Smooth muscle cell (in vitro differentiated cells): ENCODE measurements at regions not wholly inside any gene's neighbourhood (a gene's known extent, or its start where the extent isn't known, plus 50 kb on each side); places are given as distances from the start of the nearest gene placed in this dataset.

Experiments
- DNase-seq: peaks from one replicate; lab custom pipeline; 2025; ENCODE audit not compliant: unreplicated experiment; lab: John Stamatoyannopoulos, UW
- H2AFZ ChIP-seq: fragments of 200-600 bp; sonication (generic); 2 replicates; pipeline ENCODE4 v1.6.0; 2016; ENCODE audit warnings: antibody characterized with exemption, low read depth, mild to moderate bottlenecking
- H3F3A ChIP-seq: fragments of 200-600 bp; sonication (generic); 2 replicates; pipeline ENCODE4 v1.6.0; 2017; ENCODE audit warnings: antibody characterized with exemption, low read depth
- H3K27ac ChIP-seq: fragments of 200-600 bp; sonication (generic); 2 replicates; pipeline ENCODE4 v1.5.1; 2016; ENCODE audit warnings: low read depth, mild to moderate bottlenecking
- H3K27me3 ChIP-seq: fragments of 200-600 bp; sonication (generic); 2 replicates; pipeline ENCODE4 v1.6.1; 2016; ENCODE audit warnings: low read depth, mild to moderate bottlenecking
- H3K36me3 ChIP-seq: fragments of 200-600 bp; sonication (generic); 2 replicates; pipeline ENCODE4 v1.5.1; 2016; ENCODE audit warnings: low read depth
- H3K4me1 ChIP-seq: fragments of 200-600 bp; sonication (generic); 2 replicates; pipeline ENCODE4 v1.5.1; 2016; ENCODE audit warnings: low read depth
- H3K4me2 ChIP-seq: fragments of 200-600 bp; sonication (generic); 2 replicates; pipeline ENCODE4 v1.6.0; 2016; ENCODE audit warnings: mild to moderate bottlenecking
- H3K4me3 ChIP-seq: fragments of 200-600 bp; sonication (generic); 2 replicates; pipeline ENCODE4 v1.5.1; 2016; ENCODE audit warnings: mild to moderate bottlenecking
- H3K79me2 ChIP-seq: fragments of 200-600 bp; sonication (generic); 2 replicates; pipeline ENCODE4 v1.6.0; 2016; ENCODE audit warnings: low read depth, mild to moderate bottlenecking
- H3K9ac ChIP-seq: fragments of 200-600 bp; sonication (generic); 2 replicates; pipeline ENCODE4 v1.6.0; 2016; ENCODE audit warnings: low read depth
- H3K9me3 ChIP-seq: fragments of 200-600 bp; sonication (generic); replicated peaks from 2 replicates; pipeline ENCODE4 v1.5.1; 2016; ENCODE audit warnings: low read depth
- H4K20me1 ChIP-seq: fragments of 200-600 bp; sonication (generic); 2 replicates; pipeline ENCODE4 v1.6.0; 2016; ENCODE audit warnings: low read depth
- WGBS: methylation state at CpG from one replicate; pipeline ENCODE4 v1.1.7; 2016; ENCODE audit warnings: low lambda C conversion rate; 5-methylcytosine and 5-hydroxymethylcytosine counted together
- TF ChIP-seq, protein P1 (sequence below): fragments of 200-600 bp; sonication (generic); IDR thresholded peaks from 2 replicates; pipeline ENCODE4 v1.5.1; 2017; ENCODE audit warnings: borderline replicate concordance, mild to moderate bottlenecking, antibody characterized with exemption; ENCODE audit not compliant: insufficient read depth, poor library complexity, severe bottlenecking

DNA sequence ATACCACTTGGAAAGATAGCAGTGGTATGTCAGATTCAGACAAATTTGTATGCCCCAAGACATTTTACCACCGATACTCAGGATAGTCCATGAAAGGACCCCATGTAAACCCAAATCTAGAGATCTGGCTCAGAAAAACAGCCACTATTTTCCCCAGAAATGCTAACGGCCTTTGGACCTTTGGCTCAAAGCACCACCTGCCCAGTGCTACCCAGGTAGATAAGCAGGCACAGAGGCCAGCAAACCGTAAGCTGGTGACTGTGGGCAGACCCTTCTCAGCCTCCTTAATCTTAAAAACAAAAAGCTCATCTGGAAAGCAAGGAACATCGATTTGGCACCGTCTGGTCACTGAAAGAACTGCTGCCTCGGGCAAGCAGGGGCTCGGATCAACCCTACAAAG is 61.4 kb upstream of the GREB1L start:
- 88% methylated on average over 7 of the region's 7 CpGs for WGBS
- no peak overlapping the region for H3K9ac ChIP-seq
- H2AFZ ChIP-seq = no peak overlapping the region
- H3K4me3 ChIP-seq = no peak overlapping the region
- H3K27me3 ChIP-seq = no peaks in the 10 kb centered on the region
- H3F3A ChIP-seq = no peaks in the 10 kb centered on the region
- H3K79me2 ChIP-seq = no peaks in the 10 kb centered on the region
- H3K9me3 ChIP-seq = no peaks in the 10 kb centered on the region
- no peak for DNase-seq
- no peaks in the 10 kb centered on the region for H3K36me3 ChIP-seq
- no peaks in the 10 kb centered on the region for H3K4me1 ChIP-seq
- H4K20me1 ChIP-seq = no peaks in the 10 kb centered on the region
- no peak overlapping the region for H3K27ac ChIP-seq
- TF ChIP-seq, protein P1, sequence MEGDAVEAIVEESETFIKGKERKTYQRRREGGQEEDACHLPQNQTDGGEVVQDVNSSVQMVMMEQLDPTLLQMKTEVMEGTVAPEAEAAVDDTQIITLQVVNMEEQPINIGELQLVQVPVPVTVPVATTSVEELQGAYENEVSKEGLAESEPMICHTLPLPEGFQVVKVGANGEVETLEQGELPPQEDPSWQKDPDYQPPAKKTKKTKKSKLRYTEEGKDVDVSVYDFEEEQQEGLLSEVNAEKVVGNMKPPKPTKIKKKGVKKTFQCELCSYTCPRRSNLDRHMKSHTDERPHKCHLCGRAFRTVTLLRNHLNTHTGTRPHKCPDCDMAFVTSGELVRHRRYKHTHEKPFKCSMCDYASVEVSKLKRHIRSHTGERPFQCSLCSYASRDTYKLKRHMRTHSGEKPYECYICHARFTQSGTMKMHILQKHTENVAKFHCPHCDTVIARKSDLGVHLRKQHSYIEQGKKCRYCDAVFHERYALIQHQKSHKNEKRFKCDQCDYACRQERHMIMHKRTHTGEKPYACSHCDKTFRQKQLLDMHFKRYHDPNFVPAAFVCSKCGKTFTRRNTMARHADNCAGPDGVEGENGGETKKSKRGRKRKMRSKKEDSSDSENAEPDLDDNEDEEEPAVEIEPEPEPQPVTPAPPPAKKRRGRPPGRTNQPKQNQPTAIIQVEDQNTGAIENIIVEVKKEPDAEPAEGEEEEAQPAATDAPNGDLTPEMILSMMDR = no peak
- no peak overlapping the region for H3K4me2 ChIP-seq

DNA sequence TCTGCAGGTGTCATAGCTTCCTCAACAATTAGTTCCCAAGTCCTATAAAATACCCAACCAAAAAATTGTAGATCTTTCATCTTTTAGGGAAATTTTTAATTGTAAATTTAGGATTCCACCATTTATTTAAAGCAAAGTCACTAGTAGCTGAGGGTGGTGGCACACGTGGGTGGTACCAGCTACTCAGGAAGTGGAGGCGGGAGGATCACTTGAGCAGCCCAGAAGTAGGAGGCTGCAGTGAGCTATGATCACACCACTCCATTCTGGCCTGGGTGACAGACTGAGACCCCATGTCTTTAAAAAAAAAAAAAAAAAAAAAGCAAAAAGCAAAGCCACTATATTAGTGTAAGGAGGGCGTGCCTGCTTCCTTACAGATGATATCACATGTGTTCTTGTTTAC is 60.3 kb upstream of the GREB1L start:
- TF ChIP-seq, protein P1 = no peak
- H4K20me1 ChIP-seq = no peaks in the 10 kb centered on the region
- no peaks in the 10 kb centered on the region for H3F3A ChIP-seq
- no peak overlapping the region for H3K4me3 ChIP-seq
- H3K79me2 ChIP-seq = no peaks in the 10 kb centered on the region
- no peaks in the 10 kb centered on the region for H3K36me3 ChIP-seq
- H2AFZ ChIP-seq = no peak overlapping the region
- H3K9ac ChIP-seq = no peak overlapping the region
- 85% methylated on average over 3 of the region's 3 CpGs for WGBS
- no peaks in the 10 kb centered on the region for H3K4me1 ChIP-seq
- H3K27me3 ChIP-seq = no peaks in the 10 kb centered on the region
- no peak overlapping the region for H3K4me2 ChIP-seq
- no peak overlapping the region for H3K27ac ChIP-seq
- no peaks in the 10 kb centered on the region for H3K9me3 ChIP-seq
- no peak for DNase-seq

DNA sequence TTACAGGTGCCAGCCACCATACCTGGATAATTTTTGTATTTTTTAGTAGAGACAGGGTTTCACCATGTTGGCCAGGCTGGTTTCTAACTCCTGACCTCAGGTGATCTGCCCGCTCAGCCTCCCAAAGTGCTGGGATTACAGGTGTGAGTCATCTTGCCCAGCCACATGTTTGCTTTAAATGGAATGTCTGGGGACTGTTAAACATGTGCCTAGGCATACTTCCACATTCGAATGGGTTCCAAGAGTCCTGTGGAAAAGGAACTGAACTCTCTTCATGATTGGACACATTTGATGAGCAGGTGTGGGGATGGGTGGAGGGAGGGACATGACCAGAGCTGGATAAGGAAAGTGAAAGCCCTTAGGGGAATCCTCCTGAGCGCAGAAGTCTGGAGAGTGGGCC is 58.4 kb upstream of the GREB1L start:
- 63% methylated on average over 3 of the region's 3 CpGs for WGBS

DNA sequence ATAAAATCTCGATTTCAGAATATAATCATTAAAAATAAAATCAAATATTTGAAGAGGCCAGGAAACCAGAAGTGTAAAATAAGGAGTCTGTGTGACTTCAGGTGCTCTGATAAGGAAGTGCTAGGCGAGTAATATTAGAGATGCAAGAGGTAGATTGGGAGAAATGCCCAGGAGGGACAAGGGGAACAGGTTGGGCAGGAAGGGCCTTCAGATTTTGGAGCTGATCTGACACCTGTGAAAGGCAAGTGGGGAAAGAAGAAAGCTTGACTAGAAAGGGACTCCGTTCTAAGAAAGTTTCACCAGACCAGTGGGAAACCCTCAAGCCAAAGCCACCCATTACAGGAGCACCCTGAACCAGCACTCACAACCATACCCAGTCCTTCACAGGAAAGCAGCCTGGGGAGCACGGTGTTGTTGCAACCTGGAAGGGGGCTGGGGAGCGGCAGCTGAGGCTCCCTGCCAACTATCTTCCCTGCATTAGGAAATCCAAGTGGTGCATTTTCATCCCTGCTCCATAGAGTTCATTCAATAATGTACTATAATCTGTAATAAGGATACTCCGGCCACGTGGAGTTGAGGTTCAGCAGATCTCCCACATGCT is 57.5 kb upstream of the GREB1L start:
- no peak overlapping the region for H2AFZ ChIP-seq
- no peak for DNase-seq
- no peak overlapping the region for H3K4me3 ChIP-seq
- 70% methylated on average over 7 of the region's 7 CpGs for WGBS
- no peaks in the 10 kb centered on the region for H3F3A ChIP-seq
- H4K20me1 ChIP-seq = no peaks in the 10 kb centered on the region
- no peak overlapping the region for H3K4me2 ChIP-seq
- H3K9ac ChIP-seq = no peak overlapping the region
- TF ChIP-seq, protein P1 = no peak
- no peaks in the 10 kb centered on the region for H3K36me3 ChIP-seq
- H3K79me2 ChIP-seq = no peaks in the 10 kb centered on the region
- no peaks in the 10 kb centered on the region for H3K4me1 ChIP-seq
- H3K27ac ChIP-seq = no peak overlapping the region
- H3K9me3 ChIP-seq = no peaks in the 10 kb centered on the region
- no peaks in the 10 kb centered on the region for H3K27me3 ChIP-seq

More for the DNA sequence above, 58.4 kb upstream of the GREB1L start:
- Histone ChIP-seq H3K79me2 (no peaks in the 10 kb centered on the region), H3K36me3 (no peaks in the 10 kb centered on the region), H4K20me1 (no peaks in the 10 kb centered on the region), H3K4me2 (no peak overlapping the region), H3K4me1 (no peaks in the 10 kb centered on the region), H3F3A (no peaks in the 10 kb centered on the region), H3K27ac (no peak overlapping the region), H2AFZ (no peak overlapping the region), H3K9me3 (no peaks in the 10 kb centered on the region), H3K27me3 (no peaks in the 10 kb centered on the region), H3K9ac (no peak overlapping the region), H3K4me3 (no peak overlapping the region)
- TF ChIP-seq, protein P1 = no peak
- no peak for DNase-seq
